ENCODE measurements at regions not wholly inside any gene's neighbourhood (a gene's known extent, or its start where the extent isn't known, plus 50 kb on each side); places are given as distances from the start of the nearest gene placed in this dataset.

GRCh38 chr5:136810261-136810801 is 445.0 kb upstream of the TRPC7 start:
- TF ChIP-seq POLR2A (IDR thresholded peaks at IDR 0.05) (no peak), CTCF (IDR thresholded peaks at IDR 0.05) (no peak)
- H3K4me1 ChIP-seq = no peaks in the 10 kb centered on the region
- H3K36me3 ChIP-seq = no peaks in the 10 kb centered on the region
- no peaks in the 10 kb centered on the region for H3K27me3 ChIP-seq
- no peaks in the 10 kb centered on the region for H3K9me3 ChIP-seq
- DNase-seq = no peak
- no peak overlapping the region for H3K4me3 ChIP-seq
- H3K27ac ChIP-seq = no peak overlapping the region

GRCh38 chr5:136809382-136809781 is 444.0 kb upstream of the TRPC7 start:
- no peak overlapping the region for H3K27ac ChIP-seq
- TF ChIP-seq CTCF (IDR thresholded peaks at IDR 0.05) (no peak), POLR2A (IDR thresholded peaks at IDR 0.05) (no peak)

GRCh38 chr5:136808756-136809155 is 443.4 kb upstream of the TRPC7 start:
- H3K4me1 ChIP-seq = no peaks in the 10 kb centered on the region
- H3K4me3 ChIP-seq = no peak overlapping the region
- no peak for TF ChIP-seq CTCF (IDR thresholded peaks at IDR 0.05)
- no peak for TF ChIP-seq POLR2A (IDR thresholded peaks at IDR 0.05)
- no peak for DNase-seq
- H3K27ac ChIP-seq = no peak overlapping the region
- no peaks in the 10 kb centered on the region for H3K36me3 ChIP-seq
- no peaks in the 10 kb centered on the region for H3K27me3 ChIP-seq
- H3K9me3 ChIP-seq = no peaks in the 10 kb centered on the region

More at GRCh38 chr5:136809382-136809781, 444.0 kb upstream of the TRPC7 start:
- no peak for DNase-seq
- H3K36me3 ChIP-seq = no peaks in the 10 kb centered on the region
- no peaks in the 10 kb centered on the region for H3K9me3 ChIP-seq
- no peaks in the 10 kb centered on the region for H3K4me1 ChIP-seq
- no peaks in the 10 kb centered on the region for H3K27me3 ChIP-seq
- no peak overlapping the region for H3K4me3 ChIP-seq

- TF ChIP-seq CTCF (IDR thresholded peaks at IDR 0.05) (no peak), POLR2A (IDR thresholded peaks at IDR 0.05) (no peak)
- Histone ChIP-seq H3K4me1 (no peaks in the 10 kb centered on the region), H3K4me3 (no peak overlapping the region), H3K27me3 (no peaks in the 10 kb centered on the region), H3K27ac (no peak overlapping the region), H3K36me3 (no peaks in the 10 kb centered on the region), H3K9me3 (no peaks in the 10 kb centered on the region)
- DNase-seq = no peak
Measured at GRCh38 chr5:136805466-136805865, 440.1 kb upstream of the TRPC7 start.

- no peak overlapping the region for H3K27ac ChIP-seq
- TF ChIP-seq POLR2A (IDR thresholded peaks at IDR 0.05) = no peak
- TF ChIP-seq CTCF (IDR thresholded peaks at IDR 0.05) = no peak
- DNase-seq = no peak
- no peaks in the 10 kb centered on the region for H3K9me3 ChIP-seq
- H3K4me3 ChIP-seq = no peak overlapping the region
- H3K27me3 ChIP-seq = no peaks in the 10 kb centered on the region
- H3K36me3 ChIP-seq = no peaks in the 10 kb centered on the region
- no peaks in the 10 kb centered on the region for H3K4me1 ChIP-seq
Measured at GRCh38 chr5:136802383-136802782, 437.0 kb upstream of the TRPC7 start.

Measured in Peyer's patch (tissue), 4 donors.